ENCODE measurements at regions not wholly inside any gene's neighbourhood (a gene's known extent, or its start where the extent isn't known, plus 50 kb on each side); places are given as distances from the start of the nearest gene placed in this dataset.

DNA sequence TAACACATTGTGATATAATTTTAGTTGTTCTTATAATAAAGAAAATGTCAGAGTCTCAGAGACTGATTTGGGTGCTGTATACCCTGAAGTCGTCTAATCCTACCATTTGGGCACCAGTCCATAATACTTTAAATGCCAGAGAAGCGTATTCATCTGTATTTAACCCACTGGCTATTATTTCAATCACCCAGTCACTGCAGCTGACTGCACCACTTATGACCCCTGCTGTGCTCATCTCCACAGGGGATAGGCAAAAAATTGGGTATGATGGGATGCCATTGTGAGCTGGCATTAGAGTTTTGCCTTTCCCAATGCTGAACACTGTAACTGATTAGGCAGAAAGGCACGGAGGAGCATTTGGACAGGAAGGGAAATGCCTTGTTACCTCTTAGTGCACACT is 599.7 kb downstream of the CAAP1 start:
- no peaks in the 10 kb centered on the region for H3K27me3 Mint-ChIP-seq (ENCODE audit: unreplicated experiment)
- H3K36me3 Mint-ChIP-seq (ENCODE audit: unreplicated experiment) = peaks cover 22% of the 10 kb centered on the region
- H3K4me3 Mint-ChIP-seq (ENCODE audit: unreplicated experiment) = no peak overlapping the region
- TF ChIP-seq, protein P1, sequence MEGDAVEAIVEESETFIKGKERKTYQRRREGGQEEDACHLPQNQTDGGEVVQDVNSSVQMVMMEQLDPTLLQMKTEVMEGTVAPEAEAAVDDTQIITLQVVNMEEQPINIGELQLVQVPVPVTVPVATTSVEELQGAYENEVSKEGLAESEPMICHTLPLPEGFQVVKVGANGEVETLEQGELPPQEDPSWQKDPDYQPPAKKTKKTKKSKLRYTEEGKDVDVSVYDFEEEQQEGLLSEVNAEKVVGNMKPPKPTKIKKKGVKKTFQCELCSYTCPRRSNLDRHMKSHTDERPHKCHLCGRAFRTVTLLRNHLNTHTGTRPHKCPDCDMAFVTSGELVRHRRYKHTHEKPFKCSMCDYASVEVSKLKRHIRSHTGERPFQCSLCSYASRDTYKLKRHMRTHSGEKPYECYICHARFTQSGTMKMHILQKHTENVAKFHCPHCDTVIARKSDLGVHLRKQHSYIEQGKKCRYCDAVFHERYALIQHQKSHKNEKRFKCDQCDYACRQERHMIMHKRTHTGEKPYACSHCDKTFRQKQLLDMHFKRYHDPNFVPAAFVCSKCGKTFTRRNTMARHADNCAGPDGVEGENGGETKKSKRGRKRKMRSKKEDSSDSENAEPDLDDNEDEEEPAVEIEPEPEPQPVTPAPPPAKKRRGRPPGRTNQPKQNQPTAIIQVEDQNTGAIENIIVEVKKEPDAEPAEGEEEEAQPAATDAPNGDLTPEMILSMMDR (IDR thresholded peaks at IDR 0.05) = no peak
- peaks cover 75% of the 10 kb centered on the region for H3K4me1 Mint-ChIP-seq (ENCODE audit: unreplicated experiment)
- peak overlapping the region; percentile 96 for H3K27ac Mint-ChIP-seq (ENCODE audit: unreplicated experiment)
- H3K9me3 Mint-ChIP-seq (ENCODE audit: unreplicated experiment) = peaks cover 34% of the 10 kb centered on the region
- DNase-seq (ENCODE audit: extremely low spot score, unreplicated experiment) = peak; percentile 85

DNA sequence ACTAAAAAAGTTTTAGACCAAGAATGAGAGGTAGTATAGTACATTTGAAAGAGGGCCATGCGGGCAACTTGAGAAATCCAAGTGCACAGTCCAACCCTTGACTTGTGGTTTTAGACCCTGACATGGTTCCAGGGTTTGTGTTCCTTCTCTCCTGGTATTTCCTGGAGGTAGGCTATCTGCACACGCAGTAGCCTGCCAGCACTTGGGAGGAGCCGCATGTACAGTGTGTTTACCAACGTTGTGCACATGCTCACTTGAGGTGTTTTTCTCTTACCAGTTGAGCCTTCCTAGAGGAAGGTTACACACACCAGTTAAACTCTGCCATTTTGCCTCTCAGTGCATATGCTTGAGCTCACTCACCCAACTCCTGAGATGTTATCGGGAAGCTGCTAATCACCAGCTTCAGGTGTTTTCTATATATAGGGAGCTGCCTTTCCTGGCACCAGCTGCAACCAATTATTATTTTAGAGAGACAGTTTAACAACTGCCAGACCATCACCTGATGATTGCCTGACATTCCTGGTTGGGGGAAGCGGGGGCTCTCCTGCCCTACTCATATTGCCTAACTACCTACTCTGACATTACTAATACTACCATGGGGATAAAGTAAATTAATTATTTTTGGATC is 593.4 kb upstream of the TUSC1 start:
- Mint-ChIP-seq H3K27ac (ENCODE audit: unreplicated experiment) (no peak overlapping the region), H3K27me3 (ENCODE audit: unreplicated experiment) (no peaks in the 10 kb centered on the region), H3K4me1 (ENCODE audit: unreplicated experiment) (peaks cover 7% of the 10 kb centered on the region), H3K4me3 (ENCODE audit: unreplicated experiment) (no peak overlapping the region), H3K36me3 (ENCODE audit: unreplicated experiment) (peaks cover 2% of the 10 kb centered on the region), H3K9me3 (ENCODE audit: unreplicated experiment) (peaks cover 9% of the 10 kb centered on the region)
- no peak for DNase-seq (ENCODE audit: extremely low spot score, unreplicated experiment)
- TF ChIP-seq, protein P1 (IDR thresholded peaks at IDR 0.05) = no peak

DNA sequence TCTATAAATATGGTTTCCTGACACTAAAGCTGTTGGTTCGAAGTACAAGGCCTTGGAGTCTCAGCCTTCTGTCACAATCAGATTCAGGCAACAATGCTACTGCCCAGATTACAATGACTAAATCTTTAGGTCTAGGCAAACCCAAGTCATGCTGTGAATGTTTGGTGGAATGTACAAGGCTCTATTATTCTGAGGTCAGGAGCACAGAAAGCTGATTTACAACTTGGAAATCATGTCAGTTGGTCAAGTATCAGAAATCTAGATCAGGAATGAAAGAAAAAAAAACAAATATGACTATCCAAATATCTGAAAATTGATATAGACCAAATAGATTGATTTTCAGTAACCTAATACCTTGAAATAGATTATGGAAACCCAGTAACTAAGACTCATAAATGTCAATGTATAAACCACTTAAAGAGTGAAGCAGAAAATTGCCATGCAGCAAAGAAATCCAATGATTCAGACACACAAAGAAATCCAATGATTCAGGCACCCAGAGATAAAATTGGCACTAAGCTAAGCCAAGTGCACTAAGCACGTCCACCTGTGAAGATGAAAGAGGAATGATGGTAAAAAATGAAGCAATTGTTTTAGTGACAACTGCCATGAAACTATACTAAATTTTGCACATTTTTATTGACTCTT is 588.0 kb upstream of the TUSC1 start:
- peaks cover 8% of the 10 kb centered on the region for H3K36me3 Mint-ChIP-seq (ENCODE audit: unreplicated experiment)
- no peak for DNase-seq (ENCODE audit: extremely low spot score, unreplicated experiment)
- no peaks in the 10 kb centered on the region for H3K27me3 Mint-ChIP-seq (ENCODE audit: unreplicated experiment)
- TF ChIP-seq, protein P1 (IDR thresholded peaks at IDR 0.05) = no peak
- no peak overlapping the region for H3K4me3 Mint-ChIP-seq (ENCODE audit: unreplicated experiment)
- H3K9me3 Mint-ChIP-seq (ENCODE audit: unreplicated experiment) = peaks cover 14% of the 10 kb centered on the region
- peak overlapping the region; percentile 88 for H3K27ac Mint-ChIP-seq (ENCODE audit: unreplicated experiment)
- peaks cover 51% of the 10 kb centered on the region for H3K4me1 Mint-ChIP-seq (ENCODE audit: unreplicated experiment)

DNA sequence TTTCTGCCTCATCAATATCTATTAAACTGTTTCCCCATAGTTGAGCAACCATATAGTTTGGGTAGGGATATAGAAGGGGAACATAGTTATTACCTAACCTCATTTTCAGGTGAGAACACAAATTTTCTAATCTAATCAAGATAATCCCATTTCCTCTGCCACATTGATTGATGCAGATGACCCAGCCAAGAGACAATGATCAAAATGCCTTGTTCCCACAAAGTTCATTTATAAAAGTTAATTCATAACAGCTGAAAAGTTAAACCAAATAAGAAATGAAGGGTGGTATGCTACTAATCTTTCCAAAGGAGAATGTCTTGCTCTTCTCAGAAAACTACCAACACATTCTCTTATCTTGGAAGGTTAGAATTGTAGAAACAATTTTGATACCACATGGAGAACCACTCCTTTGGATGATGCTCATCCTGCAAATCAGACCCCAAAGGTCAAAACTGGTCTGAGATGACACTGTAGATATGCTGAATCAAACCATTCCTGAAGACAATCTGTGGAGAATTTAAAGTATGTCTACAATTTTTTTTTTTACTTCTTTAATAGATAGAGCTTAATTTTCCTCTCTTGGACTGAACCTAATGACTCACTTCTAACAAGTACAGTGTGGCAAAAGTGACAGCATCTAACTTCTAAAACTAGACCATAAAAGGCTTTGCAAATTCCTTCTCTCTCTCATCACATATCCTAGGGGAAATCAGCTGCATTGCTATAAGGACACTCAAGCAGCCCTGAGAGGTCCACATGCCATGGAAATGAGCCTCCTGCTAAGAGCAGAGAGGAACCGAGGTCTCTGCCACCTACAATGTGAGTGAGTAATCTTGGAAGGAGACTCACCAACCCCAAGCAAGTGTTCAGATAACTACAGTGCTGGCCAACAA is 586.7 kb upstream of the TUSC1 start:
- peaks cover 65% of the 10 kb centered on the region for H3K4me1 Mint-ChIP-seq (ENCODE audit: unreplicated experiment)
- no peaks in the 10 kb centered on the region for H3K27me3 Mint-ChIP-seq (ENCODE audit: unreplicated experiment)
- peaks cover 8% of the 10 kb centered on the region for H3K36me3 Mint-ChIP-seq (ENCODE audit: unreplicated experiment)
- no peak for DNase-seq (ENCODE audit: extremely low spot score, unreplicated experiment)
- H3K4me3 Mint-ChIP-seq (ENCODE audit: unreplicated experiment) = no peak overlapping the region
- TF ChIP-seq, protein P1 (IDR thresholded peaks at IDR 0.05) = no peak
- peak overlapping the region; percentile 88 for H3K27ac Mint-ChIP-seq (ENCODE audit: unreplicated experiment)
- H3K9me3 Mint-ChIP-seq (ENCODE audit: unreplicated experiment) = peaks cover 14% of the 10 kb centered on the region

DNA sequence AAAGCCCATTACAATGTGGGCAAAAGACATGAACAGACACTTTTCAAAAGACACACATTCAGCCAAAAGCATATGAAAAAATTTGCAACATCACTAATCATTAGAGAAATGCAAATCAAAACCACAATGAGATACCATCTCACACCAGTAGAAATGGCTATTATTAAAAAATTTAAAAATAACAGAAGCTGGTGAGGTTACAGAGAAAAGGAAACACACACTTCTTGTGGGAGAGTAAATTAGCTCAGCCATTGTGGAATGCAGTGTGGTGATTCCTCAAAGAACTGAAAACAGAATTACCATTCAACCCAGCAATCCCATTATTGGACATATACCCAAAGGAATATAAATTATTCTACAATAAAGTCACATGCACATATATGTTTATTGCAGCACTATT is 585.2 kb upstream of the TUSC1 start:
- H3K36me3 Mint-ChIP-seq (ENCODE audit: unreplicated experiment) = peaks cover 8% of the 10 kb centered on the region
- TF ChIP-seq, protein P1 (IDR thresholded peaks at IDR 0.05) = no peak
- peaks cover 70% of the 10 kb centered on the region for H3K4me1 Mint-ChIP-seq (ENCODE audit: unreplicated experiment)
- H3K9me3 Mint-ChIP-seq (ENCODE audit: unreplicated experiment) = peaks cover 14% of the 10 kb centered on the region
- H3K27ac Mint-ChIP-seq (ENCODE audit: unreplicated experiment) = peak overlapping the region; percentile 88
- no peaks in the 10 kb centered on the region for H3K27me3 Mint-ChIP-seq (ENCODE audit: unreplicated experiment)
- no peak overlapping the region for H3K4me3 Mint-ChIP-seq (ENCODE audit: unreplicated experiment)
- no peak for DNase-seq (ENCODE audit: extremely low spot score, unreplicated experiment)

Data from osteocyte (in vitro differentiated cells).